KMS-11 (cell line): ENCODE measurements at regions not wholly inside any gene's neighbourhood (a gene's known extent, or its start where the extent isn't known, plus 50 kb on each side); places are given as distances from the start of the nearest gene placed in this dataset.

Experiments used
- H2AFZ ChIP-seq: fragments of 200-600 bp; sonication (generic); 2 replicates; pipeline ENCODE4 v1.6.1; 2016; ENCODE audit warnings: antibody characterized with exemption, mixed run types, low read depth
- H3K27ac ChIP-seq: fragments of 200-600 bp; sonication (generic); 2 replicates; pipeline ENCODE4 v1.6.1; 2016; ENCODE audit warnings: mild to moderate bottlenecking, mixed run types
- H3K27me3 ChIP-seq: fragments of 200-600 bp; sonication (generic); 2 replicates; pipeline ENCODE4 v1.6.1; 2017; ENCODE audit warnings: mild to moderate bottlenecking, low read depth, mixed run types, moderate library complexity; ENCODE audit not compliant: insufficient read depth
- H3K36me3 ChIP-seq: fragments of 200-600 bp; sonication (generic); 2 replicates; pipeline ENCODE4 v1.6.1; 2017; ENCODE audit warnings: mild to moderate bottlenecking, mixed run types; ENCODE audit not compliant: insufficient read depth
- H3K4me1 ChIP-seq: fragments of 200-600 bp; sonication (generic); 2 replicates; pipeline ENCODE4 v1.6.1; 2016; ENCODE audit warnings: mild to moderate bottlenecking, low read depth, mixed run types; ENCODE audit not compliant: poor library complexity, severe bottlenecking
- H3K4me2 ChIP-seq: fragments of 200-600 bp; sonication (generic); 2 replicates; pipeline ENCODE4 v1.7.0; 2016; ENCODE audit warnings: mild to moderate bottlenecking, mixed run types
- H3K4me3 ChIP-seq: fragments of 200-600 bp; sonication (generic); IDR thresholded peaks from 2 replicates; pipeline ENCODE4 v1.6.1; 2017; ENCODE audit warnings: low read depth, low read length, mixed read lengths; ENCODE audit not compliant: insufficient read depth
- H3K79me2 ChIP-seq: fragments of 200-600 bp; sonication (generic); 2 replicates; pipeline ENCODE4 v1.6.1; 2016; ENCODE audit warnings: low read depth, mixed run types; ENCODE audit not compliant: insufficient read depth
- H3K9ac ChIP-seq: fragments of 200-600 bp; sonication (generic); 2 replicates; pipeline ENCODE4 v1.6.1; 2016; ENCODE audit warnings: mild to moderate bottlenecking, mixed run types
- H4K20me1 ChIP-seq: fragments of 200-600 bp; sonication (generic); 2 replicates; pipeline ENCODE4 v1.6.1; 2016; ENCODE audit warnings: mild to moderate bottlenecking, mixed run types; ENCODE audit not compliant: insufficient read depth
- CTCF ChIP-seq: fragments of 200-600 bp; sonication (generic); conservative IDR thresholded peaks from 2 replicates; pipeline ENCODE4 v1.6.1; 2017; ENCODE audit warnings: low read depth, mild to moderate bottlenecking, antibody characterized with exemption, low read length, moderate library complexity, mixed read lengths

DNA sequence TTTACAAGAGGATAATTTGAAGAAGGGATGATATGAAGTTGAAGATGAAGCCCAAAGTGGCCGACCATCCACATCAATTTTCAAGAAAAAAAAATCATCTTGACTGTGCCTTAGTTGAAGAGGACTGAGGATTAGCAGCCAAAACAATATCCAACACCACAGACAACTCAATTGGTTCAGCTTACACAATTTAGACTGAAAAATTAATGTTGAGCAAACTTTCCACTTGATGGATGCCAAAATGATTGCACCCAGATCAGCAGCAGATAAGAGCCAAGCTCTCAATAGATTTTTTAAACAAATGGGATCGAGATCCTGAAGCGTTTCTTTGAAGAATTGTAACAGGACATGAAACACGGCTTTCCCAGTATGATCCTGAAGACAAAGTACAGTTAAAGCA, 163.2 kb downstream of the GADD45G start:
- Histone ChIP-seq H3K27ac (no peak overlapping the region), H3K4me3 (no peak overlapping the region), H4K20me1 (no peaks in the 10 kb centered on the region), H3K27me3 (no peaks in the 10 kb centered on the region), H3K4me1 (peaks cover 12% of the 10 kb centered on the region), H3K4me2 (no peak overlapping the region), H3K79me2 (no peaks in the 10 kb centered on the region), H2AFZ (no peak overlapping the region), H3K36me3 (no peaks in the 10 kb centered on the region), H3K9ac (no peak overlapping the region)
- TF ChIP-seq CTCF: no peak

DNA sequence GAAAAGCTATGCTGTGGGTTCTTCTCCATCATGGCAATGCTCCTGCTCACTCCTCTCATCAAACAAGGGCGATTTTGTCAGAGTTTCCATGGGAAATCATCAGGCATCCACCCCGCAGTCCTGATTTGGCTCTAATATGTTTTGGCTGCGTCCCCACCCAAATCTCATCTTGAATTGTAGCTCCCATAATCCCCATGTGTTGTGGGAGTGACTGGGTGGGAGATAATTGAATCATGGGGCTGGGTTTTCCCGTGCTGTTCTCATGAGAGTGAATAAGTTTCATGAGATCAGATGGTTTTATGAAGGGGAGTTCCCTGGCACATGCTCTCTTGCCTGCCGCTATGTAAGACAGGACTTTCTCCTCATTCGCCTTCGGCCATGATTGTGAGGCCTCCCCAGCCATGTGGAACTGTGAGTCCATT, 163.8 kb downstream of the GADD45G start:
- no peak for TF ChIP-seq CTCF
- peaks cover 18% of the 10 kb centered on the region for H3K4me1 ChIP-seq
- no peaks in the 10 kb centered on the region for H3K27me3 ChIP-seq
- H3K9ac ChIP-seq: no peak overlapping the region
- no peak overlapping the region for H3K27ac ChIP-seq
- H3K4me2 ChIP-seq: no peak overlapping the region
- no peak overlapping the region for H2AFZ ChIP-seq
- H3K4me3 ChIP-seq: no peak overlapping the region
- H4K20me1 ChIP-seq: no peaks in the 10 kb centered on the region
- no peaks in the 10 kb centered on the region for H3K79me2 ChIP-seq
- H3K36me3 ChIP-seq: no peaks in the 10 kb centered on the region

GRCh38 chr9:89770531-89771174, 165.8 kb downstream of the GADD45G start:
- Histone ChIP-seq H2AFZ (no peak overlapping the region), H3K4me2 (no peak overlapping the region), H3K4me3 (no peak overlapping the region), H4K20me1 (no peaks in the 10 kb centered on the region), H3K9ac (no peak overlapping the region), H3K27ac (no peak overlapping the region), H3K36me3 (no peaks in the 10 kb centered on the region), H3K79me2 (no peaks in the 10 kb centered on the region), H3K4me1 (peaks cover 22% of the 10 kb centered on the region), H3K27me3 (no peaks in the 10 kb centered on the region)
- no peak for TF ChIP-seq CTCF

GRCh38 chr9:89771205-89771604, 166.4 kb downstream of the GADD45G start:
- no peak overlapping the region for H3K27ac ChIP-seq
- H3K36me3 ChIP-seq: no peaks in the 10 kb centered on the region
- no peaks in the 10 kb centered on the region for H3K27me3 ChIP-seq
- no peak overlapping the region for H3K4me3 ChIP-seq
- H3K4me2 ChIP-seq: no peak overlapping the region
- no peaks in the 10 kb centered on the region for H4K20me1 ChIP-seq
- H3K4me1 ChIP-seq: peaks cover 22% of the 10 kb centered on the region
- no peaks in the 10 kb centered on the region for H3K79me2 ChIP-seq
- H3K9ac ChIP-seq: no peak overlapping the region
- TF ChIP-seq CTCF: no peak
- no peak overlapping the region for H2AFZ ChIP-seq
